AG10803 (cell line): ENCODE measurements at regions not wholly inside any gene's neighbourhood (a gene's known extent, or its start where the extent isn't known, plus 50 kb on each side); places are given as distances from the start of the nearest gene placed in this dataset.
"Not testable (repeated sequence)": the region's sequence is repeated elsewhere in the genome, so short reads cannot be mapped to it uniquely, and the experiment has no call there.

Source experiments
- DNase-seq: peaks from one replicate; pipeline ENCODE4 v3.0.0; 2010; ENCODE audit warnings: low read depth
- H3K4me3 ChIP-seq: 2 replicates; pipeline ENCODE4 v1.5.1; 2011; ENCODE audit warnings: mild to moderate bottlenecking, low read length, control low read depth
- TF ChIP-seq, protein P1 (sequence below): conservative IDR thresholded peaks from 2 replicates; pipeline ENCODE4 v1.5.1; 2011; ENCODE audit warnings: mild to moderate bottlenecking, low read length, control low read depth, inconsistent platforms

DNA sequence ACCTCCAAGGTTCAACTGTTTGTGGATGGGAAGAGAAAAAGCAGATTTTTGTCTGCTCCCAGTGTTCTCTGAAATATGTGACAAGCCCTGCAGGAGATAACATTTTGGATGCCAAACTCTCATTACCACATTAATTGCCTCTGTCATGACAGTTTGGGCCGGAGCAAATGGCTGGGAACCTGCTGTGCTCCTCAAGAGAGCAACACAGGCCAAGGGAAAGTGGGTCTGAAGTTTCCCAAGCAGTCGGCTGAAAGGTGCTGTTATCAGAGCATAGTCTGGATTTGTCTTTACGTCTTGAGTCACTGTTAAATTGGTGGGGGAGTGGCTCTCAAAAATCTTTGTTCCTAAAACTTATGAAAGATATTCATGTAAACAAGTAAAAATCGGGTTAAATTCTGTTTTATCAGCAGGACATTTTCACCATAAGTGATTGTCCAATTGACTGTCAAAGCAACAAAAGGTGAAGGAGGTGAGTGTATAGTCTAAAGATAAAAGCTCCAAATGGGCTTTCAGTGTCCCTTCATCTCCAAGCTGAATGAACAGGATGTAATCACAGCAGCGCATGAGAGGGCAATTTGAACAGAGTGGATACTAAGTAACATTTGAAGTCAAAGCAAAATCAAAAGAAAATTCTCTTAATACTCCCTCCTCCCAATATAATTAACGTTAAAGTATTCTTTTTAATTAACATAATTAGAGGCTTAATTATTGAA lies 844.8 kb downstream of the PCDH17 start:
- no peak for DNase-seq
- no peak overlapping the region for H3K4me3 ChIP-seq
- TF ChIP-seq, protein P1, sequence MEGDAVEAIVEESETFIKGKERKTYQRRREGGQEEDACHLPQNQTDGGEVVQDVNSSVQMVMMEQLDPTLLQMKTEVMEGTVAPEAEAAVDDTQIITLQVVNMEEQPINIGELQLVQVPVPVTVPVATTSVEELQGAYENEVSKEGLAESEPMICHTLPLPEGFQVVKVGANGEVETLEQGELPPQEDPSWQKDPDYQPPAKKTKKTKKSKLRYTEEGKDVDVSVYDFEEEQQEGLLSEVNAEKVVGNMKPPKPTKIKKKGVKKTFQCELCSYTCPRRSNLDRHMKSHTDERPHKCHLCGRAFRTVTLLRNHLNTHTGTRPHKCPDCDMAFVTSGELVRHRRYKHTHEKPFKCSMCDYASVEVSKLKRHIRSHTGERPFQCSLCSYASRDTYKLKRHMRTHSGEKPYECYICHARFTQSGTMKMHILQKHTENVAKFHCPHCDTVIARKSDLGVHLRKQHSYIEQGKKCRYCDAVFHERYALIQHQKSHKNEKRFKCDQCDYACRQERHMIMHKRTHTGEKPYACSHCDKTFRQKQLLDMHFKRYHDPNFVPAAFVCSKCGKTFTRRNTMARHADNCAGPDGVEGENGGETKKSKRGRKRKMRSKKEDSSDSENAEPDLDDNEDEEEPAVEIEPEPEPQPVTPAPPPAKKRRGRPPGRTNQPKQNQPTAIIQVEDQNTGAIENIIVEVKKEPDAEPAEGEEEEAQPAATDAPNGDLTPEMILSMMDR, result no peak

DNA sequence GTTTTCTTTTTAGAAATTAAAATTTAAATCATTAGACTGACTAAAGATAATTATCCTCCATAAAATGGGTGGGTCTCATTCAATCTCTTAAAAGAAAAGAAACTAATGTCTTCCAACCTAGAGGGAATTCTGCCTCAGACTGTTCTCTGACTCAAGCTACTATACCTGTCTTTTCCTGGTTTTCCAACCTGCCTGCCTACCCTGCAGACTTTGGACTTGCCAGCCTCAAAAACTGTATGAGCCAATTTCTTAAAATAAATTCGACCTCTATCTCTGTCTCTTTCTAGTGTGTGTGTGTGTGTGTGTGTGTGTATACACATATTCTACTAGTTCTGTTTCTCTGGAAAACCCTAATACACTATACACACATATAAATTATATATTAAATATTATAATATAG lies 847.3 kb downstream of the PCDH17 start:
- TF ChIP-seq, protein P1, result no peak
- DNase-seq, result no peak
- no peak overlapping the region for H3K4me3 ChIP-seq

DNA sequence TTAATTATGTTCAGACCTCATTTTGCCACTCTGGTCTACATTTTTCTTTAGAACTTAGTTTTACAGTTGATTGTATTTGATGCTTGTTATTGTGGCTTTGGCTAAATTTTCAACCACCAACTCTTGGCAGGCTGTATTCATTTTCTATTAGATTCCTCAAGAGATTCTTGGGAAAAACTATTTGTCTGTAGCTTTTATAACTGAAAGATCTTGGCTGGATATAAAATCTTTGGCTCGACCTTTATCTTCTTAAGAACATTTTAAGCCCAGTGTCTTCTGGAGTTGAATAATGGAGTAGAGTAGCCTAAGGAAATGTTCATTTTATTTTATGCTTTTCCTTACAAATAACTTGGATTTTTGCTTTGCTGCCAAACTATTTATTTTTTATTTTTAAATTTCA lies 848.5 kb downstream of the PCDH17 start:
- H3K4me3 ChIP-seq, result no peak overlapping the region
- TF ChIP-seq, protein P1, result no peak
- DNase-seq, result no peak

DNA sequence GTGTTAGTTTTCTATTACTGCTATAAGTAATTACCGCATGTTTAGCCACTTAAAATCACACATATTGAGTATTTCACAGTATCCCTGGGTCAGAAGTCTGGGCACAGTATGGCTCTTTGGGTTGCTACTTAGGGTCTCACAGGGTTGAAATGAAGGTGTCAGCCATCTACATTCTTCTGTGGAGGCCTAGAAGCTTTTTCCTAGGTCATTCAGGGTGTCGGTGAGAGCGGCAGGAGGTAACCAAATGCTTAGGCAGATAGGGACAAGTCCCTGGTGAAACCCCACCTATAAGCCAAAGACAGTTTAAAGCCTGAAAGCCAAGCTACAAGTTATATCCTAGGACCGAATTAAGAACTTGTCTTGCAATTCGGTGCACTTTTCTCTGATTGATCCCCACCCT lies 856.7 kb downstream of the PCDH17 start:
- no peak for DNase-seq
- TF ChIP-seq, protein P1, result no peak
- H3K4me3 ChIP-seq, result no peak overlapping the region

DNA sequence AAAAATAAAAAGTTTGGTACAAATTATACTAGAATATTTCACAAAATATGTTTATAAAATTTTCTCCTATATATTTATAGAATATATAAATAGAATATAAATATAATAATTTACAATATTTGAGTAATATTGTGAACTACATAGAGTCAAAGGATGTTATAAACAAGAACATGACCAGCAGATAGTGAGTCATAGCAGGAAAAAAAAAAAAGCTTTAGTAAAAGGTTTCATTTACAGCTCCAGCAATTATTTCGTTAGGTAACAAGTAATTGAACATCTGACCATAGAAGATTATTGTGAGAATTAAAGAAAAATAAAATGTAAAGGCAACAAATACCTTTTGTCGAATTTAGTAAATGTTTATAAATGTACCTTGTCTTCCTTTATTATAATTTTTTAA lies 864.1 kb downstream of the PCDH17 start:
- TF ChIP-seq, protein P1, result no peak
- H3K4me3 ChIP-seq, result no peak overlapping the region
- no peak for DNase-seq

DNA sequence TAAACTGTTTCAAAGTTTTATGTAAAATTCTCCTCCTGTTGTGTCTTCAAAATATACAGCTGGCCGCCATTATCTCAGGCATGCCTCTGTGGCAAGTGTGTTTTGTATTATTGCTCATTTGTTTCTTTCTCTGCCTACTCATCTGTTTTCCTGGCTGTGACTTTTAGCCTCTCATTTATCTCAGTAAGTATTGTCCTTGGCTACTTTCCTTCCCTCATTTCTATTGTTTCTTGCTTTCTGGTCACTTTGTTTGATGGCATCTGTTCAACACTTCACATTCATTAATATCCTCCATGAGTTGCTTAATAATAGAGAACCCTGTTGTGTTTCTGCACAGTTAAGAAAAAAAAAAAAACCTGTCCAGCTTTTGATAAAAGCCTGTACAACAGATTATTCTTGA lies 869.4 kb downstream of the PCDH17 start:
- TF ChIP-seq, protein P1, result no peak
- no peak for DNase-seq
- no peak overlapping the region for H3K4me3 ChIP-seq

DNA sequence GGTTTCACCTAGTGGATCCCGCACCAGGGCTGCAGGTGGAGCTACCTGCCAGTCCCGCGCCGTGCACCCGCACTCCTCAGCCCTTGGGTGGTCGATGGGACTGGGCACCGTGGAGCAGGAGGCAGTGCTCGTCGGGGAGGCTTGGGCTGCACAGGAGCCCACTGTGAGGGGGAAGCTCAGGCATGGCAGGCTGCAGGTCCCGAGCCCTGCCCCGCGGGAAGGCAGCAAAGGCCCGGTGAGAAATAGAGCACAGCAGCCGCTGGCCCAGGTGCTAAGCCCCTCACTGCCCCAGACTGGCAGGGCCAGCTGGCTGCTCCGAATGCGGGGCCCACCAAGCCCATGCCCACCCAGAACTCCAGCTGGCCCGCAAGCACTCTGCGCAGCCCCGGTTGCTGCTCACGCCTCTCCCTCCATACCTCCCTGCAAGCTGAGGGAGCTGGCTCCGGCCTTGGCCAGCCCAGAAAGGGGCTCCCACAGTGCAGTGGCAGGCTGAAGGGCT lies 872.7 kb downstream of the PCDH17 start:
- H3K4me3 ChIP-seq, DNase-seq: not testable (repeated sequence)

DNA sequence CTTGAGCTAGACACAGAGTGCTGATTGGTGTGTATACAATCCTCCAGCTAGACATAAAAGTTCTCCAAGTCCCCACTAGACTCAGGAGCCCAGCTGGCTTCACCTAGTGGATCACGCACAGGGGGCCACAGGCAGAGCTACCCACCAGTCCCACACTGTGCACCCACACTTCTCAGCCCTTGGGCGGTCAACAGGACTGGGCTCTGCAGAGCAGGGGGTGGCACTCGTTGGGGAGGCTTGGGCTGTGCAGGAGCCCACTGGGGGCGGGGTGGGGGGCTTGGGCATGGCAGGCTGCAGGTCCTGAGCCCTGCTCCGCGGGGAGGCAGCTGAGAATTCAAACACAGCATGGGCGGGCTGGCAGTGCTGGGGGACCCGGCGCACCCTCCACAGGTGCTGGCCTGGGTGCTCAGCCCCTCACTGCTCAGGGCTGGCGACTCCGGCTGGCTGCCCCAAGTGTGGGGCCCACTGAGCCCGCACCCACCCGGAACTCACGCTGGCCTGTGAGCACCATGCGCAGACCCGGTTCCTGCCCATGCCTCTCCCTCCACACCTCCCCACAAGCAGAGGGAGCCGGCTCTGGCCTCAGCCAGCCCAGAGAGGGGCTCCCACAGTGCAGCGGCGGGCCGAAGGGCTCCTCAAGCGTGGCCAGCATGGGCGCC lies 873.8 kb downstream of the PCDH17 start:
- not testable (repeated sequence) for DNase-seq, H3K4me3 ChIP-seq
